ENCODE measurements at regions not wholly inside any gene's neighbourhood (a gene's known extent, or its start where the extent isn't known, plus 50 kb on each side); places are given as distances from the start of the nearest gene placed in this dataset.

DNA sequence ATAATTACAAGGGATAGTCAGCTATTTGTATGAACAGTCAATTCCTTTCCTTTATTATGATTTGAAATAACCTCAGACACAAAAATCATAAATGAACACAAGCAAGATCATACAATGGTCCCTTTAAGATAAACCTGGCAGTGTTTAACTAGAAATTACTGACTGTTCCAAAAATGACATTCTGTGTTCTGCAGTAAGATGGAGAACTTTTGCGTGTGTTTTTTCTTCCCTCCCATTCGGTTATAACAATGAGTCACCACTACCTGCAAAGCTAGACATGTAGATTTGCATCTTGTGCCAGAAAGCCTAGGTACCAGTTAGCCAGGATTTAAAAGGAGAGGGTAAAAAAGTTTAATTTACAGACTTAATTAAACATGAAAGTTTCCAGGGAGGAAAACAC lies 248.2 kb upstream of the ADAMTS9 start:
- no peak for FAIRE-seq
- H3K27ac ChIP-seq (ENCODE audit: low read depth in 1 of 3, low read length in 2 of 3): no peak overlapping the region

DNA sequence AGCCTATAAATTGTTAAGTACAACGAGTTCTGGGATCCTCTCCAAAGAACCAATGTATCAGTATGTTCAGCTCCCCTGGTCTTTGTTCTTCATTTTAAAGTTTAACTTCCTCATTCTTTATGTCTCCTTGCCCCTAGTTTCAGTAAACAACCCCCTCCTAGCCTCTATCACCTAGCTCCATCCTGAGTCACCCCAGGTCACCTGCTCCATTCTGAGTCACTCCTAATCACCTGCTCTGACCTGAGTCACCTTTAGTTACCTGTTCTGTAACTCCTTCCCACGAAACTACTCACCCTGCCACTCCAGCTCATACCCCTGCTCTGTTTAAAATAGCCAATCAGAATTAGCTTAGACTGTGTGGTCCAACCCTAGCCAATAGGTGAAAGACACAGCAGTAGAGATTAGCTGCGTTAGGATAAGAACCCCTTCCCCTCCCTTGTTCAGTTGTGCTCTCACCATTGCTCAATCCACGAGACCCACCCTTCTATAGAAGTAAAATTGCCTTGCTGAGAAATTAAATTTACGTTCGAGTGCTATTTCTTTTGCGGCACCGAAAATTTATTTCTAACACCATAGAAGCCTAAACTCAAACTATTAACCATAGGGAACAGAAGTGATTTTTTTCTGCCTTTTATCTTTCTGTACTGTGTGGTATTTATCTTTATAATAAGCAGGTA lies 245.0 kb upstream of the ADAMTS9 start:
- DNase-seq (peak in 1 of 2 donors; percentile 59), FAIRE-seq (no peak)
- WGBS, 3 donors: 70 to 81% (median 71%) methylated on average over 7 to 8 of the region's 8 CpGs
- Histone ChIP-seq H3K27ac (ENCODE audit: low read depth in 1 of 3, low read length in 2 of 3) (no peak overlapping the region), H3K4me3 (ENCODE audit: low read depth in 1 of 3, low read length in 3 of 3) (no peak overlapping the region), H3K27me3 (ENCODE audit: control insufficient read depth in 3 of 3, insufficient read depth in 3 of 3, low read length in 3 of 3) (no peaks in the 10 kb centered on the region), H3K36me3 (ENCODE audit: control insufficient read depth in 3 of 3, insufficient read depth in 2 of 3, low read depth in 1 of 3, low read length in 3 of 3) (no peaks in the 10 kb centered on the region), H3K9me3 (ENCODE audit: control insufficient read depth in 2 of 2, insufficient read depth in 1 of 2, low read depth in 1 of 2, low read length in 1 of 2) (peaks cover 0 to 10% of the 10 kb centered on the region in 2 donors), H3K4me1 (ENCODE audit: control insufficient read depth in 3 of 3, insufficient read depth in 2 of 3, low read depth in 1 of 3, low read length in 2 of 3) (no peaks in the 10 kb centered on the region)

More for the DNA sequence above, 248.2 kb upstream of the ADAMTS9 start:
- Histone ChIP-seq H3K36me3 (ENCODE audit: control insufficient read depth in 3 of 3, insufficient read depth in 2 of 3, low read depth in 1 of 3, low read length in 3 of 3) (no peaks in the 10 kb centered on the region), H3K27me3 (ENCODE audit: control insufficient read depth in 3 of 3, insufficient read depth in 3 of 3, low read length in 3 of 3) (no peaks in the 10 kb centered on the region), H3K9me3 (ENCODE audit: control insufficient read depth in 2 of 2, insufficient read depth in 1 of 2, low read depth in 1 of 2, low read length in 1 of 2) (peaks cover 0 to 10% of the 10 kb centered on the region in 2 donors), H3K4me3 (ENCODE audit: low read depth in 1 of 3, low read length in 3 of 3) (no peak overlapping the region), H3K4me1 (ENCODE audit: control insufficient read depth in 3 of 3, insufficient read depth in 2 of 3, low read depth in 1 of 3, low read length in 2 of 3) (no peaks in the 10 kb centered on the region)
- DNase-seq: no peak
- WGBS, 3 donors: 37 to 48% (median 43%) methylated on average over 2 of the region's 2 CpGs

DNA sequence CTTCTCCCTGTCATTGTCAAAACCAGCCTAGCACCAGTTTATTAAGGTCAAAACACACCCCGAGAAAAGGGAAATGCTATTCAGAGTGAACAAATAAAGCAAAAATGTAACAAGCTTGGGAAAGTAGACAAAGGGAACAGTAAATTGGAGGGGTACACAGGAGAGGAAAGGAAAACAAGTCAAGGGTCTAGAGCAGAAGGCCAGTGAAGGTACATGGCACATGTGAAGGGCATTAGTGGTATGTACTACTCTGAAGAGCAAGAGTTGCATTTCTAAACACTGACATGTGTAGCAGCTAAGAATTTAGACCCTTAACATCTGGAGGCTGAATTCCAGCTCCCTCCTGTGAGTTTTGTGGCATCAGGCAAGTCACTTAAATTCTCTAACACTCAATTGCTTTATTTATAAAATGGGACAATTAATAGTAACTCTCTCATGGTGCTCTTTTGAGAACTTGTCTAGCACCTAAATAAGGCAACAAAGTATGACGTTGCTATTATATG lies 244.3 kb upstream of the ADAMTS9 start:
- no peak overlapping the region for H3K27ac ChIP-seq (ENCODE audit: low read depth in 1 of 3, low read length in 2 of 3)
- FAIRE-seq: no peak
- no peaks in the 10 kb centered on the region for H3K4me1 ChIP-seq (ENCODE audit: control insufficient read depth in 3 of 3, insufficient read depth in 2 of 3, low read depth in 1 of 3, low read length in 2 of 3)

DNA sequence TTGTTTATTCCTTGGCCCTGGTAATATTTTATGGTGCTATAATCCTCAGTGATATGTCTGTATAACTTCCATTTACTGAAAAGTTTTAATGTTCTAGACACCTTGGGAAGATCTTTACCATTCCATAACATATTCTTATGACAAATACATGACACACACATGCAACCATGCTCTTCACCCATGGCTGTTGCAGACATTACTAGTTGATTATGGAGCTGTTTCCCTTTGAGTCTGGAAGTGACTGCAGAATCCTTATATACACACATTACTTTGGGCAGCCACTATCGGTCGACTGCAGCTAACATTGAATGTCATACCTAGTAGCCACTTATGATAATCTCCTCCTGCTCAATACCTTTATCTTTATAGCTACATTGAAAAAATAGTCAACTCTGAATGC lies 243.1 kb upstream of the ADAMTS9 start:
- no peak for FAIRE-seq
- whole genome bisulfite sequencing, 3 donors: 68 to 93% (median 93%) methylated on average over 2 of the region's 2 CpGs
- Histone ChIP-seq H3K4me3 (ENCODE audit: low read depth in 1 of 3, low read length in 3 of 3) (no peak overlapping the region), H3K36me3 (ENCODE audit: control insufficient read depth in 3 of 3, insufficient read depth in 2 of 3, low read depth in 1 of 3, low read length in 3 of 3) (no peaks in the 10 kb centered on the region), H3K27ac (ENCODE audit: low read depth in 1 of 3, low read length in 2 of 3) (no peak overlapping the region), H3K9me3 (ENCODE audit: control insufficient read depth in 2 of 2, insufficient read depth in 1 of 2, low read depth in 1 of 2, low read length in 1 of 2) (peaks cover 0 to 10% of the 10 kb centered on the region in 2 donors), H3K27me3 (ENCODE audit: control insufficient read depth in 3 of 3, insufficient read depth in 3 of 3, low read length in 3 of 3) (no peaks in the 10 kb centered on the region), H3K4me1 (ENCODE audit: control insufficient read depth in 3 of 3, insufficient read depth in 2 of 3, low read depth in 1 of 3, low read length in 2 of 3) (no peaks in the 10 kb centered on the region)
- no peak for DNase-seq

More for the DNA sequence above, 244.3 kb upstream of the ADAMTS9 start:
- DNase-seq: no peak
- WGBS, 3 donors: 88 to 92% (median 91%) methylated on average over 2 of the region's 2 CpGs
- H3K36me3 ChIP-seq (ENCODE audit: control insufficient read depth in 3 of 3, insufficient read depth in 2 of 3, low read depth in 1 of 3, low read length in 3 of 3): no peaks in the 10 kb centered on the region
- peaks cover 0 to 10% of the 10 kb centered on the region in 2 donors for H3K9me3 ChIP-seq (ENCODE audit: control insufficient read depth in 2 of 2, insufficient read depth in 1 of 2, low read depth in 1 of 2, low read length in 1 of 2)
- no peak overlapping the region for H3K4me3 ChIP-seq (ENCODE audit: low read depth in 1 of 3, low read length in 3 of 3)
- H3K27me3 ChIP-seq (ENCODE audit: control insufficient read depth in 3 of 3, insufficient read depth in 3 of 3, low read length in 3 of 3): no peaks in the 10 kb centered on the region

DNA sequence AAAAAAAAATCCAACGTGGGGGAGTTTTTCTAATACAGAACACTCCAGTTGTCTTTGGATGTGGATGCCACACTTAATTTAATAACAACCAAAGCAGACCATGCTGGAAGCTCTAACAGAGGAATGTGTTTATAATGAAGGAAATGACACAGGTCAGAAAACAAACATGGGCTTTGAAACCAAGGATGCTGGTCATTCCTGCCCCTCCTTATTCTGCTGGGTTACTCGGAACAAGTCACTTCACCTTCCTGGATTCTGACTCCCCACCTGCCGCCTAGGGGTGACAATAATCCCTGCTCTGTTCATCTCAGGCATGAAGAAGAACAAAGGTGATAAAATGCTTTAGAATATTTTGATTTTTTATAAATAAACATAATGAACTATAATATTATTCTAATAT lies 240.9 kb upstream of the ADAMTS9 start:
- Histone ChIP-seq H3K4me1 (ENCODE audit: control insufficient read depth in 3 of 3, insufficient read depth in 2 of 3, low read depth in 1 of 3, low read length in 2 of 3) (no peaks in the 10 kb centered on the region), H3K4me3 (ENCODE audit: low read depth in 1 of 3, low read length in 3 of 3) (no peak overlapping the region), H3K27me3 (ENCODE audit: control insufficient read depth in 3 of 3, insufficient read depth in 3 of 3, low read length in 3 of 3) (no peaks in the 10 kb centered on the region), H3K36me3 (ENCODE audit: control insufficient read depth in 3 of 3, insufficient read depth in 2 of 3, low read depth in 1 of 3, low read length in 3 of 3) (no peaks in the 10 kb centered on the region), H3K9me3 (ENCODE audit: control insufficient read depth in 2 of 2, insufficient read depth in 1 of 2, low read depth in 1 of 2, low read length in 1 of 2) (peaks cover 0 to 10% of the 10 kb centered on the region in 2 donors), H3K27ac (ENCODE audit: low read depth in 1 of 3, low read length in 2 of 3) (no peak overlapping the region)
- 71 to 83% (median 74%) methylated on average over 3 of the region's 3 CpGs for WGBS, 3 donors
- no peak for FAIRE-seq
- no peak for DNase-seq

DNA sequence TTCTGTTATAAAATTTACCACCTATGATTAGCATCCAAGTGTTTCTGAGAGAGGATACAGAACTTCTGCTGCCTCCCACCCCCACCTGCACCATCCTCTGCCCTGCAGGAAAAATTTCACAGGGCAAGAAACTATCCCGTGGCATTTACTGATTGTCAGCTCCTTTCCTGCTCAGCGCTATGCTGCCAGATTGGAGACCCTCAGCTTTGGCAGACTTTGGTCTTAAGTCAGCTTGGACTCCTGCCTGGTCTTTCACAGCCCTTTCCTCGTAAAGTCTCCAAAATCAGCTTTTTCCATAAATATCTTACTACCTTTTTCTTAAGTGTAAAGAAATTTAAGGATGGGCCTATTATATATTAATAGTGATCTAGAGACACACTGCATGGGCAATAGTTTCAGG lies 239.9 kb upstream of the ADAMTS9 start:
- FAIRE-seq: no peak
- 69 to 87% (median 80%) methylated on average over 3 of the region's 3 CpGs for WGBS, 3 donors
- H3K4me3 ChIP-seq (ENCODE audit: low read depth in 1 of 3, low read length in 3 of 3): no peak overlapping the region
- H3K9me3 ChIP-seq (ENCODE audit: control insufficient read depth in 2 of 2, insufficient read depth in 1 of 2, low read depth in 1 of 2, low read length in 1 of 2): peaks cover 0 to 2% of the 10 kb centered on the region in 2 donors
- H3K4me1 ChIP-seq (ENCODE audit: control insufficient read depth in 3 of 3, insufficient read depth in 2 of 3, low read depth in 1 of 3, low read length in 2 of 3): no peaks in the 10 kb centered on the region
- H3K36me3 ChIP-seq (ENCODE audit: control insufficient read depth in 3 of 3, insufficient read depth in 2 of 3, low read depth in 1 of 3, low read length in 3 of 3): no peaks in the 10 kb centered on the region
- no peaks in the 10 kb centered on the region for H3K27me3 ChIP-seq (ENCODE audit: control insufficient read depth in 3 of 3, insufficient read depth in 3 of 3, low read length in 3 of 3)
- DNase-seq: no peak
- no peak overlapping the region for H3K27ac ChIP-seq (ENCODE audit: low read depth in 1 of 3, low read length in 2 of 3)

DNA sequence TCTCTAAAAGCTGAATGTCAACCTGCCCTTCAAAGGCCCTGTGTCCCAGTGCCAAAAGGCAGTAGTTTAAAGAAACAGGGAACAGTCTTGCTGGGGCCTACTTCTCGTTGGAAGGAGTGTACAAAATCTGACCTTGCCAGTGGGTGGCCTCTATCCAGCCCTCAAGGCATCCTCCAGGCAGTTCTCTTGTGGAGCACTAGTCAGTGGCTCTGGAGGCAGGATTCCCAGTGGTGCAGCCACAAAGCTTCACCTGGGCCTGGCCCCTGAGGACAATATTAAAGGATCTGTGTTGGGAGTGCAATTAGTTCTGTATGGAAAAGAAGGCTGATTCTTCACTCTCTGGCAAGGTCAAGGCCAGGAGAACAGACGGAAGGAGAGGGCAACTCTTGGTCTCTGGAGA lies 237.8 kb upstream of the ADAMTS9 start:
- Histone ChIP-seq H3K4me3 (ENCODE audit: low read depth in 1 of 3, low read length in 3 of 3) (no peak overlapping the region), H3K4me1 (ENCODE audit: control insufficient read depth in 3 of 3, insufficient read depth in 2 of 3, low read depth in 1 of 3, low read length in 2 of 3) (no peaks in the 10 kb centered on the region), H3K27me3 (ENCODE audit: control insufficient read depth in 3 of 3, insufficient read depth in 3 of 3, low read length in 3 of 3) (no peaks in the 10 kb centered on the region), H3K27ac (ENCODE audit: low read depth in 1 of 3, low read length in 2 of 3) (no peak overlapping the region), H3K36me3 (ENCODE audit: control insufficient read depth in 3 of 3, insufficient read depth in 2 of 3, low read depth in 1 of 3, low read length in 3 of 3) (no peaks in the 10 kb centered on the region), H3K9me3 (ENCODE audit: control insufficient read depth in 2 of 2, insufficient read depth in 1 of 2, low read depth in 1 of 2, low read length in 1 of 2) (no peaks in the 10 kb centered on the region)
- DNase-seq (no peak), FAIRE-seq (no peak)
- 46 to 60% (median 60%) methylated on average over 2 of the region's 2 CpGs for WGBS, 3 donors

DNA sequence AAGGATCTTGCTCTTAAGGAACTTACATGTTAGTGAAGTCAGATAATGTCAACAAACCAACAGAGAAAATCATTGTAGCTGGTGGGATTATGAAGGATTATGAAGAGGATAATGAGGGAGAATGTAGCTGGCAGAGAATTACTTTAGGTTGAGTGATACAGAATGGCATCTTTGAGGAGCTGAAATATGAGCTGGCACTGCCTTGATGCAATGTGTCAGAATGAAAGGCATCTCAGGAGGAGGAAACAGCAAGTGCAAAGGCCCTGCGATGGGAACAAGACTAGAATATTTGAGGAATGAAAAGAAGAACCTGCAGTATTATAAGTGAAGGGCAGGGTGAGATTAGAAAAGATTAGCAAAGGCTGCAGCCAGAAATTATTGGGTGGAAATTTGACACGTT lies 237.2 kb upstream of the ADAMTS9 start:
- DNase-seq: no peak
- FAIRE-seq: no peak

DNA sequence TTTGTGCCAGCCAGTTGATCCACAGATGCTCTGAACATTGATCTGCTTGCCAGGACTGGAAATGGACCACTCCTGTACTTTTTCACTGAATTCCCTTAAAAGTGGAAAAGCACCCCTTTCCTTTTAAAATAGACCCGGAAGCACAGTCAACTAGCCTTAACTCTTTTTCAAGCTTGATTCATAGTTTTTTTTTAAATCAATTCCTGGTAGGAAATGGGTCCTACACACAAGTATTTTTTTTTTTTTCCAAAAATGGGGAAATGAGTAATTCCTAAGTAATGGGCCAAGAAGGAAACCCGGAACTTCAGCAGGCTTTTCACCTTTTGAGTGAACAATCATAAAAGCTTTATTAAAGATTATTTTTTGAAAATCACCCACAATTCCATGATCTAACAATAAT lies 234.4 kb upstream of the ADAMTS9 start:
- no peaks in the 10 kb centered on the region for H3K9me3 ChIP-seq (ENCODE audit: control insufficient read depth in 2 of 2, insufficient read depth in 1 of 2, low read depth in 1 of 2, low read length in 1 of 2)
- no peak overlapping the region for H3K4me3 ChIP-seq (ENCODE audit: low read depth in 1 of 3, low read length in 3 of 3)
- H3K27me3 ChIP-seq (ENCODE audit: control insufficient read depth in 3 of 3, insufficient read depth in 3 of 3, low read length in 3 of 3): no peaks in the 10 kb centered on the region
- FAIRE-seq (no peak), DNase-seq (no peak)
- WGBS, 3 donors: 86 to 95% (median 89%) methylated on average over 2 of the region's 2 CpGs
- H3K27ac ChIP-seq (ENCODE audit: low read depth in 1 of 3, low read length in 2 of 3): no peak overlapping the region
- H3K36me3 ChIP-seq (ENCODE audit: control insufficient read depth in 3 of 3, insufficient read depth in 2 of 3, low read depth in 1 of 3, low read length in 3 of 3): no peaks in the 10 kb centered on the region
- peaks cover 0 to 2% (median 0%) of the 10 kb centered on the region in 3 donors for H3K4me1 ChIP-seq (ENCODE audit: control insufficient read depth in 3 of 3, insufficient read depth in 2 of 3, low read depth in 1 of 3, low read length in 2 of 3)

More for the DNA sequence above, 237.2 kb upstream of the ADAMTS9 start:
- 68 to 89% (median 83%) methylated on average over 2 of the region's 2 CpGs for WGBS, 3 donors
- H3K4me3 ChIP-seq (ENCODE audit: low read depth in 1 of 3, low read length in 3 of 3): no peak overlapping the region
- H3K4me1 ChIP-seq (ENCODE audit: control insufficient read depth in 3 of 3, insufficient read depth in 2 of 3, low read depth in 1 of 3, low read length in 2 of 3): no peaks in the 10 kb centered on the region
- no peaks in the 10 kb centered on the region for H3K9me3 ChIP-seq (ENCODE audit: control insufficient read depth in 2 of 2, insufficient read depth in 1 of 2, low read depth in 1 of 2, low read length in 1 of 2)
- no peaks in the 10 kb centered on the region for H3K27me3 ChIP-seq (ENCODE audit: control insufficient read depth in 3 of 3, insufficient read depth in 3 of 3, low read length in 3 of 3)
- no peaks in the 10 kb centered on the region for H3K36me3 ChIP-seq (ENCODE audit: control insufficient read depth in 3 of 3, insufficient read depth in 2 of 3, low read depth in 1 of 3, low read length in 3 of 3)
- no peak overlapping the region for H3K27ac ChIP-seq (ENCODE audit: low read depth in 1 of 3, low read length in 2 of 3)

All from small intestine (tissue), 7 donors.